Right lobe of liver (tissue), 6 donors: ENCODE measurements at regions not wholly inside any gene's neighbourhood (a gene's known extent, or its start where the extent isn't known, plus 50 kb on each side); places are given as distances from the start of the nearest gene placed in this dataset.
"Not testable (repeated sequence)": the region's sequence is repeated elsewhere in the genome, so short reads cannot be mapped to it uniquely, and the experiment has no call there.

ENCODE experiments used
- ATAC-seq, 4 donors: fragments of 200-7000 bp; cut with Tn5 transposase; one replicate each; pipeline ENCODE4 v1.9.1; 2020; ENCODE audit warnings: mild to moderate bottlenecking in 4 of 4, moderate library complexity in 4 of 4
- DNase-seq, 3 donors: peaks; one replicate each; pipeline ENCODE4 v3.0.0-alpha.2; 2020
- H3K27ac ChIP-seq, 3 donors: fragments of 200-600 bp; one replicate each; pipeline ENCODE4 v1.8.0; 2022
- H3K27me3 ChIP-seq, 2 donors: fragments of 200-600 bp; one replicate each; pipeline ENCODE4 v1.8.0; 2022
- H3K36me3 ChIP-seq, 4 donors: fragments of 200-600 bp; sonication (generic) in 1 of 4; one replicate each; pipeline versions ENCODE4 v1.5.1 to v1.8.0; 2017 to 2022; ENCODE audit warnings: control low read depth in 1 of 4
- H3K4me1 ChIP-seq, 4 donors: fragments of 200-600 bp; sonication (generic) in 1 of 4; one replicate each; pipeline versions ENCODE4 v1.5.1 to v1.8.0; 2017 to 2022; ENCODE audit warnings: control low read depth in 1 of 4
- H3K4me3 ChIP-seq, 3 donors: fragments of 200-600 bp; one replicate each; pipeline ENCODE4 v1.8.0; 2022
- H3K9me3 ChIP-seq, 4 donors: fragments of 200-600 bp; sonication (generic) in 1 of 4; one replicate each; pipeline versions ENCODE4 v1.5.1 to v1.8.0; 2017 to 2022; ENCODE audit warnings: control low read depth in 1 of 4
- CTCF ChIP-seq, 4 donors: fragments of 200-600 bp in 3 of 4; fragments of 450-650 bp in 1 of 4; IDR thresholded peaks; one replicate each; pipeline versions ENCODE4 v1.5.1 to v1.8.0; 2016 to 2022; ENCODE audit warnings: antibody characterized with exemption in 4 of 4, mild to moderate bottlenecking in 2 of 4
- POLR2A ChIP-seq: fragments of 450-650 bp; IDR thresholded peaks from one replicate; pipeline ENCODE4 v1.6.1; 2017; ENCODE audit warnings: antibody characterized with exemption, mild to moderate bottlenecking
- WGBS: methylation state at CpG from one replicate; pipeline ENCODE4 v1.1.6; 2018; ENCODE audit warnings: low coverage, low lambda C conversion rate; ENCODE audit not compliant: insufficient coverage; ENCODE audit errors: missing lambda C conversion rate; 5-methylcytosine and 5-hydroxymethylcytosine counted together
- intact Hi-C, 2 donors: fragments of 100-400 bp; cut with DNase I; formaldehyde crosslinking; loops; one replicate each; pipeline versions ENCODE4 v1.11.2 to v1.14.1; 2022
- donor health status: DM: no; HTN: yes; CAD: no.
- donor health status: DM: no; HTN: no; CAD: no.
- donor health status: DM: no; HTN: no; CAD: no.
- donor health status: DM: no; HTN: yes; CAD: no.
- donor health status: DM: no; HTN: yes; CAD: no.

- WGBS = 14% methylated on average over 1 of the region's 2 CpGs
- intact Hi-C loops = no loop called here
Observed at GRCh38 chrX:53824686-53825085, 138.2 kb upstream of the HUWE1 start.

DNA sequence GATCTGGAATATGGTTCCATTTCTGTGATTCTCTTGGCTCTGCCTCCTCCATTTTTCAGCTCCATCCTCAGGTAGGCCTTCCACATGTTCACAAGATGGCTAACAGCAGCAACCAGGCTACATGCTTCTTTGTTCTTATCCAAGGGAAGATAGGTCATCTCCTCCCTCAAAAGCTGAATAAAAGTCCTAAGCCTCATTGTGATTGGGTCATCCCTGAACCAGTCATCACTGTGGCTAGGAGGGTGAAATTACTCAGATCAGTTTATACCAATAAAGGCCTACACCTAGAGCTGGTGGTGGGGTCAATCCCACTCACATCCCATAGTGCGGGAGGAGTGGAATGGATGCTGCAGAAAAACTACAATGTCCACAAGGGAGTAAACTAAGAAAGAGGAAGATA, 131.6 kb upstream of the HUWE1 start:
- H3K9me3 ChIP-seq, H3K27me3 ChIP-seq, DNase-seq, intact Hi-C loops, H3K4me3 ChIP-seq, H3K27ac ChIP-seq, H3K4me1 ChIP-seq, ATAC-seq, H3K36me3 ChIP-seq: not testable (repeated sequence)
- WGBS = 63% methylated on average over 1 of the region's 1 CpG

More at GRCh38 chrX:53824686-53825085, 138.2 kb upstream of the HUWE1 start:
- Histone ChIP-seq H3K27ac (no peak overlapping the region), H3K4me3 (no peak overlapping the region), H3K36me3 (no peaks in the 10 kb centered on the region), H3K4me1 (no peaks in the 10 kb centered on the region), H3K9me3 (no peaks in the 10 kb centered on the region), H3K27me3 (no peaks in the 10 kb centered on the region)
- TF ChIP-seq CTCF (IDR thresholded peaks at IDR 0.05) = no peak
- TF ChIP-seq POLR2A = no peak
- DNase-seq (no peak), ATAC-seq (no peak)

DNA sequence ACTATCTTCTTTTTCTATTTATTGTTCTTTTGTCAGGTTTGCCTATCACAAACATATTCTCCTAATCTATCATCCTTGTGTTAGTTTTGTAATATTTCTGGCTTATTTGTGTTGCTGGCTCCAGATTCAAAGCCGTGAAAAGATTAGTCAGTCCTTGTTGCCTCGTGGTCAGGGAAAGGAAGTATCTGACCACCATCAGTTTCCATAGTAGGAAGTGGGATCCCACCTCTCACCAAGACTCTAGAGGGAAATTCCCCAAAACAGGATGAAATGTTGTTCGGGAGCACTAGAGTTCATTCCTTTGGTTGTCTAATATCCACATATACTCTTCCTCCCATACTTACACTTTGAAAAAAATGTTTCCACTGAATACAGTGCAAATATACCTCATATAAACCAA, 131.0 kb upstream of the HUWE1 start:
- Histone ChIP-seq H3K4me3 (no peak overlapping the region), H3K27me3 (no peaks in the 10 kb centered on the region), H3K36me3 (no peaks in the 10 kb centered on the region), H3K4me1 (no peaks in the 10 kb centered on the region), H3K27ac (no peak overlapping the region), H3K9me3 (no peaks in the 10 kb centered on the region)
- TF ChIP-seq CTCF (IDR thresholded peaks at IDR 0.05) (no peak), POLR2A (no peak)
- DNase-seq = no peak
- 34% methylated on average over 3 of the region's 3 CpGs for WGBS
- no peak for ATAC-seq
- intact Hi-C loops = no loop called here

DNA sequence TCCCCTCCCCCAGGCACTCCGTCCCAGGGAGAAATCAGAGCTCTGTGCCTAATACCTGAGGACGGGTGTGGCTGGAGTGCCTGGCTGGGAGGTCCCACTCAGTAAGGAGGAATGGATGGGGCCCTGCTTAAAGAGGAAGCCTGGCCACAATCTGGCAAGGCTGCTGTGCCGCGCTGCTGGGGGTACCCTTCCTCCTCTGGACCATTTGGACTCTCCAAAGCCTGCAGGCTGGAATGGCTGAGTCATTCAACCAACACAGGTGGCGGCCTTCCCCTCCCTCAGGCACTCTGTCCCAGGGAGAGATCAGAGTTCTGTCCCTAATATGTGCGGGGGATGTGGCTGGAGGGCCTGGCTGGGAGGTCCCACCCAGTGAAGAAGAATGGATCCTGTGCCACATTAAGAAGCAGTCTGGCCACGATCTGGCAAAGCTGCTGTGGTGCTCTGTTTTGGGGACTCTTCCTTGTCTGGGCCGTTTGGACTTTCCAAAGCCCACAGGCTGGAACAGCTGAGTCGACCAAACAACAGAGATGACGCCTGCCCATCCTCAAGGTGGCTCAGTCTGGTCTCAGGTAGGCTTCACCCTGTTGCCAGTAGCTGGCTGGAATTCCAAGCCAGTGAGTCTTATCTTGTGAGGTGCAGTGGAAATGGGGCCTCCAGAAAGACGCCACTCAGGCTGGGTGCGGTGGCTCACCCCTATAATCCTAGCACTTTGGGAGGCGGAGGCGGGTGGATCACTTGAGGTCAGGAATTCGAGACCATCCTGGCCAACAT, 127.3 kb upstream of the HUWE1 start:
- H3K4me1 ChIP-seq = no peaks in the 10 kb centered on the region
- ATAC-seq (no peak), DNase-seq (no peak)
- no peaks in the 10 kb centered on the region for H3K9me3 ChIP-seq
- H3K27ac ChIP-seq = no peak overlapping the region
- no peak for TF ChIP-seq CTCF (IDR thresholded peaks at IDR 0.05)
- no peak for TF ChIP-seq POLR2A
- intact Hi-C loops = no loop called here
- H3K36me3 ChIP-seq = no peaks in the 10 kb centered on the region
- H3K27me3 ChIP-seq = no peaks in the 10 kb centered on the region
- H3K4me3 ChIP-seq = no peak overlapping the region
- 66% methylated on average over 3 of the region's 15 CpGs for WGBS

- 78% methylated on average over 3 of the region's 3 CpGs for WGBS
- TF ChIP-seq CTCF (IDR thresholded peaks at IDR 0.05) = no peak
- TF ChIP-seq POLR2A = no peak
- DNase-seq (no peak), ATAC-seq (no peak)
- no peak overlapping the region for H3K27ac ChIP-seq
- H3K9me3 ChIP-seq = no peaks in the 10 kb centered on the region
- H3K4me1 ChIP-seq = peaks cover 0 to 2% (median 0%) of the 10 kb centered on the region in 4 donors
- intact Hi-C loops = no loop called here
- H3K27me3 ChIP-seq = no peaks in the 10 kb centered on the region
- no peak overlapping the region for H3K4me3 ChIP-seq
- no peaks in the 10 kb centered on the region for H3K36me3 ChIP-seq
Observed at GRCh38 chrX:53798281-53798680, 111.8 kb upstream of the HUWE1 start.
